GM18505 (cell line): ENCODE measurements at regions not wholly inside any gene's neighbourhood (a gene's known extent, or its start where the extent isn't known, plus 50 kb on each side); places are given as distances from the start of the nearest gene placed in this dataset.
"Not testable (repeated sequence)": the region's sequence is repeated elsewhere in the genome, so short reads cannot be mapped to it uniquely, and the experiment has no call there.

Experiments used
- ATAC-seq: cut with Tn5 transposase; IDR thresholded peaks from one replicate; pipeline ENCODE4 v1.9.1; 2021; ENCODE audit not compliant: unreplicated experiment
- POLR2A ChIP-seq: IDR thresholded peaks from 4 replicates; pipeline ENCODE4 v1.6.1; 2011; ENCODE audit warnings: borderline replicate concordance; ENCODE audit not compliant: insufficient read depth, insufficient read length; ENCODE audit errors: extremely low read depth

- ATAC-seq: no peak
- no peak for TF ChIP-seq POLR2A
Measured at GRCh38 chr2:192901446-192901845, 706.7 kb upstream of the TMEFF2 start.

DNA sequence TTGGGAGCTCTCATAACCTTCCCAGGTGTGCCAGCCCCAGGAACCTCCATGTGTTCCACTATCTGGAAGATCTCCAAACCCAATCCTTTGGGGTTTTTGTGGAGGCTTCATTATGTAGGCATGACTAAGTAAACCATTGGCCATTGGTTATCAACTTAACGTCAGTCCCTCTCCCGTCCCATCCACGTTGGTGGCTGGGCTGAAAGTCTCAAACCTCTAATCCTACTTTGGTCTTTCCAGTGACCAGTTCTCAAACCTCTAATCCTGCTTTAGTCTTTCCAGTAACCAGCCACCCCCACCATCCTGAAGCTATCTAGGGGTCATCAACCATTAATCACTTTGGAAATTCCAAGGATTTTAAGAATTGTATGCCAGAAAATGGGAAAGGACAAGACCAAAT, 704.7 kb upstream of the TMEFF2 start:
- ATAC-seq: no peak
- TF ChIP-seq POLR2A: no peak

DNA sequence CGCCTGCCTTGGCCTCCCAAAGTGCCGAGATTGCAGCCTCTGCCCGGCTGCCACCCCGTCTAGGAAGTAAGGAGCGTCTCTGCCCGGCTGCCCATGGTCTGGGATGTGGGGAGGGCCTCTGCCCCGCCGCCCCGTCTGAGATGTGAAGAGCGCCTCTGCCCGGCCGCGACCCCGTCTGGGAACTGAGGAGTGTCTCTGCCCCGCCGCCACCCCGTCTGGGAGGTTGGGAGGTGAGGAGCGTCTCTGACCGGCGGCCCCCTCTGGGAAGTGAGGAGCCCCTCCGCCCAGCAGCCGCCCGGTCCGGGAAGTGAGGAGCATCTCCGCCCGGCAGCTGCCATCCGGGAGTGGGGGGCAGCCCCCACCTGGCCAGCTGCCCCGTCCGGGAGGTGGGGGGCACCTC, 699.2 kb upstream of the TMEFF2 start:
- ATAC-seq: not testable (repeated sequence)

DNA sequence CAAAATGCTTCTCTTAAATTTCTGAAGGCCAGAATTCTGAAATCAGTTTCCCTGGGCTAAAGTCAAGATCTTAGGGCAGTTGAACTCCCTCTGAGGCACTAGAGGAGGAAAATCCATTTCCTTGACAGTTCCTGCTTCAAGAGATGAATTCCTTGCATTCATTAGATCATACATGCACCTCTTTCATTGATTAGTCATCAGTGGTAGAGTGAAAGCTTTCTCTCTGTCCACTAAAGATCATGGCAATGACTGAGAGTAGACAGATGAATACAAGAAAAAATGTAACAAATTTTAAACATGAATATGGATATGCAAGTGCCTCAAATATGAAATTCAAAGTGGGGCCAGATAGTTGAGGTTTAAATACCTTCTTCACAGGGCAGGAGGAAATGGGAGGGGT, 693.4 kb upstream of the TMEFF2 start:
- TF ChIP-seq POLR2A: no peak
- ATAC-seq: no peak

GRCh38 chr2:192887337-192887736, 692.6 kb upstream of the TMEFF2 start:
- ATAC-seq: no peak

DNA sequence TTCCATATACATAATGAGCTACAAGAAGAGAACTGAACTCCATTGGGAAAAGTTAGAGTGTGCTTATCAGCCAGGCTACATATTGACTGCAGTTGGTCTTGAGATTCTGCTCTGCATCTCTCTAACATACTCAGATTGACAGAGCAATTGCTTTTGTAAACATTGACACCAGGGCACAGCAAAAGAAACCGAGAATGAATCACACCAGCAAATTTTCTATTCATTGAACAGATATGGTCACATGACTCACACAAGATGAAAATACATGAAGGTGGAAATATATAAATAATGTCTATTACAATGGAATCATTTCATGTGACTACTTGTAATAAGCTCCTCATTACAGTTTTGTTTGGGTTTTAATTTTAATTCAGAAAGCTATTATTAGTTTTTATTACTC, 691.9 kb upstream of the TMEFF2 start:
- ATAC-seq: no peak

More at GRCh38 chr2:192887337-192887736, 692.6 kb upstream of the TMEFF2 start:
- TF ChIP-seq POLR2A: no peak

GRCh38 chr2:192885569-192886160, 690.9 kb upstream of the TMEFF2 start:
- TF ChIP-seq POLR2A: no peak
- ATAC-seq: no peak

More for the DNA sequence above, 691.9 kb upstream of the TMEFF2 start:
- TF ChIP-seq POLR2A: no peak

DNA sequence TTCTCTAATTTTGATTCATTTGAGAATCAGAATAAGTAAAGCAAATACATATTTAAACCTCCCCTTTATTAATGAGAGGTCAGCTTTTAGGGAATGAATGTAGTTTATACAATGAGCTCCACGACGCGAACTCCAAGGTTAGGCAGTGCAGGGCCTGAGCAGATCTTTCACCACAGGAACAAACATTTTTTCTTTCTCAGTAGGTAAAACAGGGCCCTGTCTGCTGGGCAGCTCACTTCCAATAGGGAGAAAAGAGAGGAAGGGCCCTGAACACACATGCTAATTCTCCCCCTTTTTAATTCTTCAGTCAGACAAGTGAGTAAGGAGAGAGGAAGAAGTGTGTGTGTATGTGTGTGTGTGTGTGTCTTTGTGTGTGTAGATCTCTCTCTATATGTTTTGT, 682.4 kb upstream of the TMEFF2 start:
- ATAC-seq: no peak
- no peak for TF ChIP-seq POLR2A

- no peak for ATAC-seq
- no peak for TF ChIP-seq POLR2A
Measured at GRCh38 chr2:192876698-192877097, 682.0 kb upstream of the TMEFF2 start.

- ATAC-seq: no peak
- TF ChIP-seq POLR2A: no peak
Measured at GRCh38 chr2:192854706-192855105, 660.0 kb upstream of the TMEFF2 start.

- no peak for TF ChIP-seq POLR2A
- ATAC-seq: no peak
Measured at GRCh38 chr2:192854031-192854430, 659.3 kb upstream of the TMEFF2 start.

- TF ChIP-seq POLR2A: no peak
Measured at GRCh38 chr2:192828947-192829346, 634.2 kb upstream of the TMEFF2 start.

GRCh38 chr2:192828175-192828574, 633.4 kb upstream of the TMEFF2 start:
- no peak for ATAC-seq
- no peak for TF ChIP-seq POLR2A

More at GRCh38 chr2:192828947-192829346, 634.2 kb upstream of the TMEFF2 start:
- no peak for ATAC-seq

DNA sequence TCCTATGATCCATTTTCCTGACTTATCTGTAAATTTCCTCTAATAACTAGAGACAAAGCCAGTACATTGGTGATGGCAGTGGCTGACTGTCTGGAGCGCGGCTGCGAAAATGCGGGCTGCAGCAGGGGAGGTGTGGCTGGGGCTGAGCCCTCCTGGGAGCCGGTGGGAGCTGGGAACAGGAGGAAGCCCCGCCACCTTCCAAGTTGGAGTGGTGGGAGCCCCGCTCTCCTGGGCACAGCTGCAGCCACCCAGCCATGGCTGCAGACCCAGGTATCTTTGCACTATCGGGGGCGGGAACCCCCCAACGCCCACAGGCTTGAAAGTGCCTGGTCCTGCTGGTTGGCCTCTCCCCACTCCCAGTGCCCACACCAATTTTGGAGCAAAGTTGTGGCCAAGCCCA, 633.0 kb upstream of the TMEFF2 start:
- TF ChIP-seq POLR2A: no peak
- ATAC-seq: no peak

DNA sequence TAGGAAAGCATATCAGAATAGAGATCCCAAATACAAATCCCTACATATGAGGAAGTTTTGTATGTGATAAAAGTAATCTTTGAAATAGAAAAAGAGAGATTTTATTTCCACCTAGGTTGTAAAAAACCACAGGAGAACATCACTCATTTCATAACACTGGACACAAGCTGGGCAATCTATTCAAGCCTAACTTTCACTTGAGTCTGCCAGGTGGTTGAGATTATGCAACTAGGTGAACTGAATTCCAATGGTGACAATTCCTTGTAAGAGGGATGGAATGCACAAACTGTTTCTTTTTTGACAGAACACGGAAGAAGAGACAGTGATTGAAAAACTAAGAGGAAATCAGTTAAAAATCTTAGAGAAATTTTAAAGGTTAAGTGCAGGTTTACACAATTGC, 619.6 kb upstream of the TMEFF2 start:
- TF ChIP-seq POLR2A: no peak
- ATAC-seq: no peak
